NCI-H774 (cell line): ENCODE measurements at regions not wholly inside any gene's neighbourhood (a gene's known extent, or its start where the extent isn't known, plus 50 kb on each side); places are given as distances from the start of the nearest gene placed in this dataset.
"Not testable (repeated sequence)": the region's sequence is repeated elsewhere in the genome, so short reads cannot be mapped to it uniquely, and the experiment has no call there.

Experiments
- DNase-seq: peaks from one replicate; lab custom pipeline; 2025; lab: John Stamatoyannopoulos, UW

GRCh38 chr1:66424530-66424929 lies 109.4 kb upstream of the SGIP1 start:
- DNase-seq = not testable (repeated sequence)

- no peak for DNase-seq
Observed at GRCh38 chr1:66426239-66426853, 107.6 kb upstream of the SGIP1 start.

GRCh38 chr1:66430815-66431214 lies 103.1 kb upstream of the SGIP1 start:
- DNase-seq = not testable (repeated sequence)

GRCh38 chr1:66431999-66432398 lies 102.0 kb upstream of the SGIP1 start:
- no peak for DNase-seq

DNA sequence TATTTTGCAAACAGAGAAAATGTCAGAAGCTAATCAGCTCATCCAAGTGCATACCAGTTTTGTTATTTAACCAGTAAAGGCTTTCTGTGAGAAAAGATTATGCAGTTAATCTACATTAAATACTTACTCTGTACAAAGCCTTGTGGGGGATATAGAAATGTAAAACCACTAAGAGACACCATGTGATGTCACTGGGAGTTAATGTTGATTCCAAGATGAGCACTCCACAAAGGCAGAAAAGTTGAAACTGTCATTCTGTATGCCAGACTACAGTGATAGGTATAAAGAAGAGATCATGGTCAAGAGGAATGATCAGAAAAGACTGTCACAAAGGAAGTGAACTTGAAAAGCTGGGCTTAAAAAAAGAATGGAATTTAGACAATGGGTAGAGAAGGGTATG lies 100.3 kb upstream of the SGIP1 start:
- DNase-seq = no peak

GRCh38 chr1:66434096-66434495 lies 99.9 kb upstream of the SGIP1 start:
- DNase-seq = no peak

DNA sequence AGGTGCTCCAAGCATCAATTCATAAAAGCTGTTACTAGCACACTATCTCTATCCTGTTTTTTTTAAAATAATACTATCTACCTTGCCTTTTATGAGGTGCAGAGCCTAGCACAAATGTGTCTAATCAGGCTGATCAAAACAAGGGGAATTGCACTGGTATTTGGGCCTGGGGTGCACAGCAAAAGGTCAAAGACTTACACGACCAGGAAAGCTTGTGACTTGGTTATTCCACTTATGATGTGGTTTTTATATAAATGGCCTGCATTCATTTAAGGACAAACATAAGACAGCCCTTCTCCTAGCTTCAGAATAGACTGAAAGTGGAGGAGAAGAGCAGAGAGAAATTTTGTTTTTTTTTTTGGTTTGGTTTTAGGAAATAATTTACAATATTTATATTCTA lies 98.4 kb upstream of the SGIP1 start:
- no peak for DNase-seq

DNA sequence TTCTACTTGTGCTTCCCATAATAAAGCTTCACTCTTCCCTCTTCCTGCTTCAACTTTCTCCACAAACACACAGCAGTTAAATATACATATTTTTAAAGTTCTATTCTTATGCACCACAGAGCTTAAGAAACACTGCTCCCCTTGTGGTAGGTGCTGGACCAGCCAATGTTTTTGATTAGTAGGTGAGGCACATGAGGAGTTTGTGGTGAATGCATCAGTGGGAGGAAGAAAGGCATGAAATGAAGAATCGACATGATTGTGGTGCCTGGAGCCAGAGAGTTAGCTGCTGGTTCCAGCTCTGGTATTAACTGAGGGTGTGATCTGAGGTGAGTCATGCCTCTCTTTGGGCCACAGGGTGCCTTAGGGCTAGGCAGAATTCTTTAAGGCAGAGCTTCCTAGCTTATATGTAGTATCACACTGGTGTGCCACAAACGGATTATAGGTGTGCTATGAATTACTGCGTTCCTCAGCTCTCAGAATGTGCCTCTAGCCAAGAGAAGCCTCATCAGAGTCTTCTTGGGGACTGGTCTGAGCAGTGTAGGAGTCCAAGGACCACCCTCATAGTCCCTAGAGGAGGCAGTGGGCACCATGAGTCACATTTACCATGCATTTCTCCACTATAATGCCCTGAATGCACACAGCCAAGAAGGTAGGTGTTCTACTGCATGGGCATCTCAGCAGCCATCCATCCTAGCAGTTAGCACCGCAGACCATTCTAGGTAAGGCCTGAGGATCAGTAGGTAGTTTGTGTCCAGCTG lies 97.4 kb upstream of the SGIP1 start:
- no peak for DNase-seq

GRCh38 chr1:66437136-66437401 lies 96.9 kb upstream of the SGIP1 start:
- no peak for DNase-seq

DNA sequence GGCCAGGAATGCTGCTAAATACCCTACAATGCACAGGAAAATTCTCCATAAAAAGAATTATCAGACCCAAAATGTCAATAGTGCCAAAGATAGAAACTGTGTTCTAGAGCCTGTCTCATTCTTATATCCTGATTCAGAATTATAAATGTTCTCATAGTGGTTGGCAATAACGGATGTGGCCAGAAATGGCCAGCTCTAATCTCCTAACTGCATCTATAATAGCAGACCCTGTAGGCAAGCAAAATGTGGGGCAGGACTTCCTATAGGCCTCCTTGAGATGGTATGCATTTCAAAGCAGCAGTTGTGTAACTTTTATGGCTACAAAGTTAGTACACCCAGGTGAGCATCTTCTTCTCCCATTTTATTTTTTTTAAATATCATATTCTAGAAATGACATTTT lies 95.9 kb upstream of the SGIP1 start:
- DNase-seq = no peak

- no peak for DNase-seq
Observed at GRCh38 chr1:66438501-66438900, 95.5 kb upstream of the SGIP1 start.

- no peak for DNase-seq
Observed at GRCh38 chr1:66439031-66439740, 94.8 kb upstream of the SGIP1 start.

GRCh38 chr1:66443793-66444192 lies 90.2 kb upstream of the SGIP1 start:
- no peak for DNase-seq

GRCh38 chr1:66444438-66445265 lies 89.3 kb upstream of the SGIP1 start:
- DNase-seq = no peak

GRCh38 chr1:66445492-66446181 lies 88.3 kb upstream of the SGIP1 start:
- no peak for DNase-seq

- peak; percentile 41 for DNase-seq
Observed at GRCh38 chr1:66446261-66447001, 87.5 kb upstream of the SGIP1 start.

DNA sequence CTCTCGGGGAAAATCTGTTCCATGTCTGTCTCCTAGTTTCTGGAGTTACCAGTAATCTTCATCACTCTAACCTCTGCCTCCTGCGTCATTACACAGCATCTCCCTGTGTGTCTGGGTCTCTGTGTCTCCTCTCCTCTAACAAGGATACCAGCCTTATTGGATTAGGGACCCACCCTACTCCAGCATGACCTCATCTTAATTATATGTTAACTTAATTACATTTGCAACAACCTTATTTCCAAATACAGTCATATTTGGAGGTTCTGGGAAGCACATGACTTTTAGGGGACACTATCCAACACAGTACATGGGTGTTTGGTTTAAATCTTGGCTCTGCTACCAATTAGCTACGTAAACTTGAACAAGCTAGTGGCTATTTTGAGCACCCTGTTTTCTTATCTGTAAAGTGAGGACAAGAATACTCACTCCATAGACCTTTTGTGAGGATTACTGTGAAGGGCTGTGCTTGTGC lies 83.9 kb upstream of the SGIP1 start:
- DNase-seq = no peak

- DNase-seq = no peak
Observed at GRCh38 chr1:66450847-66451246, 83.1 kb upstream of the SGIP1 start.

- DNase-seq = no peak
Observed at GRCh38 chr1:66452162-66452561, 81.8 kb upstream of the SGIP1 start.

DNA sequence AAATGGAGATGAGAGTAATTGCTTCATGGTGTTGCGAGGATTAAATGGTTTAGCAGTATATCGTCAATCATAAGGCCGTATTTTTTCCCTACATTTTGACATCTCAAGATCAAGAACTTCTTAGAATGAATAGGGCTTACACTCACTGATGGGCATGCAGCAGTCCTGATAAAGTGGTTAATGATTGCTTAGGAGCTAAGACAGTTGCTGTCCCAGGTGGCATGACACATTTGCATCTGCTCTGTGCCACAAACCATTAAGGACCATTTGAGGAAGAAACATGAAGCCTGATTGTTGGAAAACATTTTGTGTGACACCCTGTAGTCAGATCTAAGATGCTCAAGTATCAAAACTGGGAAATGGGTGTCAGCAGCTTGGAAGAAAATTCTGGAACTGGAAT lies 81.0 kb upstream of the SGIP1 start:
- no peak for DNase-seq

GRCh38 chr1:66455446-66455845 lies 78.5 kb upstream of the SGIP1 start:
- DNase-seq = no peak
